Muscle of back (tissue), 3 donors: ENCODE measurements at regions not wholly inside any gene's neighbourhood (a gene's known extent, or its start where the extent isn't known, plus 50 kb on each side); places are given as distances from the start of the nearest gene placed in this dataset.

Experiments used
- DNase-seq, 3 donors: peaks; one replicate each; pipeline versions ENCODE4 v3.0.0 to v3.0.0-alpha.2; 2013

DNA sequence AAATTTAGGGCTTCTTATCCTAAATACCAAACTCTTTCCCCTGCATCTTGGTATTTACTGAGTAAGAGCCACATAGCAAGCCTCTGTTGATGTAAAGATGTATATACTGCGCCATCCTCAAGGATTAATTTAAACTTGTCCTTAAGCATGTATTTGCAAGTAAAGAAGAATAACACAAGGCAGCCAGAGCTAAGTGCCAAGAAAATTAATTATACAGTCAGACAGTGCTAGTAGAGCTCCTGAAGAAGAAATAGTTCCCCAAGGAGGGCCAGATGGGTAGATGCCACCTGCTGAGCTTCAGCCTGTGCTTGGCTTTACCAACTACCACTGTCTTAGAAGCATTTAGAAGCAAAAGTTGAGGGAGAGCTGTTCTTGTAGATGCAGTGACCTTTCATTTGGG is 470.0 kb downstream of the BUD13 start:
- no peak for DNase-seq

DNA sequence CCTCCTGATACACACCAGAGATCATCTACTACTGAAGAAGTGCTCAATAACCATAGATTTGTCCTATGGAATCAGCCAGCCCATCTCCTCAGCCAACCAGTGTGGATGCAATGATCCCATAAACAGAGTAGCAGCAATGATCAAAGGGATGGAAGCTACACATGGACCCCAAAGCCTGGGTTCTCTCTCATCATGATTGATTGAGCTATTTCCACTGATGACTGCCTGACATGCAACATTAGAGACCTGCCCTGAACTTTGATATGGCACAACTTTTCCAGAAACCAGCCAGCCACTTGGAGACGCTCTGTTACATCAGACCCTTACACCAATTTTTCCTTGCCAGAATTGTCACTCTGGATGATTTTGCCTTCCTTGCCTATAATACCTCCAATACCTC is 471.6 kb downstream of the BUD13 start:
- no peak for DNase-seq

DNA sequence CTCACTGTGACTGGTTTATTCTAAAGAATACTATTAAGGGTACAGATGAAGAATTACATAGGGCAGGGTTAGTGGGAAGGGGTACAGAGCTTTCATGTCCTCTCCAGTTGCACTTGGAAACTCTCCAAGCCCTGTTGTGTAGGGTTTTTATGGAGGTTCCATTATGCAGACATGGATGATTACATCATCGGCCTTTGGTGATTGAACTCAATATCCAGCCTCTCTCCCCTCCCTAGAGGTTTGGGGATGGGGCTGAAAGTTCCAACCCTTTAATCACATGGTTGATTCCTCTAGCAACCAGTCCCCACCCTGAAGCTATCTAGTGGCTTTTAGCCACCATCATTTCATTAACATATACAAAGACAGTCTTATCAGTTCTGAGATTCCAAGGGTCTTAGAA is 472.6 kb downstream of the BUD13 start:
- DNase-seq: no peak

DNA sequence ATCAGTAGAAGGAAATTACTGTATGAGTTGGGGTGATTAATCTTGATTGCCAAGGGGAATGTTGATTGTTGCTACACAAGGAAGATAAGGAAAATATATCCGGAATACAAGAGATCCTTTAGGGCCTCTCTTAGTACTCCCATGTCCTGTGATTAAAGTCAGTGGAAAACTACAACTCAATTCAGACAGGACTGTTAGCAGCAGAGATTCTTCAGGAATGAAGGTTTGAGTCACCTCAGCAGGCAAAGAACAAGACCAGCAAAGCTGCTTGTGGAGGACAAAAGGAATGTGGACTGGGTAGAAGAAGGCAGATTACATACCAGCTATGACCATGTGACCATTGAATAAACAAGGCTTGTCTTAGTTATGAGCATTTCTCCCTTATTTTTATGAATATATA is 478.2 kb downstream of the BUD13 start:
- no peak for DNase-seq

DNA sequence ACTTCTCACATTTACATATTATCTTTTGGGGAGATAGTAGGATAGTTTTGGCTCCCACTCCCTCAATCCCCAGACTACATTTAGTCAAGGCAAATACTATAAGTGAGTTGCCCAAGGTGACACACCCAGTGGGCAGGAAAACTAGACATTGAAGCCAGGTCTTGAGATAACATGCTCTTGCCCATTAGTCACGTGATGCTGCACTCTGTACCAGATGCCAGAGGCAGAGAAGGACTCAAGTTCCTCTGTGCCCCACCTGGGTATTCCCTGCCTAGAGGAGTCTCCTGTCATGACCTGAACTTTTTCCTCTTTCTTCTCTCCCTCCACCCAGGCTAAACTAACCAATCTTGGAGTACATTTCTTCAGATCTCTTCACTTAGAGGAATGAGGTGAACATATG is 484.9 kb downstream of the BUD13 start:
- DNase-seq: no peak

DNA sequence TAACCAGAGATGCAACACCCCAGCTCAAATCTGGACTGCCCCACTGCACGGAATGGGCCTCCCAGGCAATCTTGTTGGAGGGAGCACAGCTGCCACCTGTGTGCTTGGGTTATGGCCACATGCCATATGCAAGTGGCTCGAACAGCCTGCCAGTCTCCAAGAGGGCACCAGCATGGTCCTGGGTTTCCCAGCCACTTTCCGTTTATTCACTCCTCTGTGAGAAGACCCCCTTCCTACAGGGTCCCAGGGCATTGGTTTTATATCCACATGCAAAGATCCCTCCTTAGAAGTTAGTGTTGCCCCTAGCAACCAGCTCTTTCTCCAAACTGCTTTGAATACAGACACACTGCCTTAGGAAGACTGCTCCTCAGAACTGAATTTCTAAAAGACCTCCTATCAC is 487.8 kb downstream of the BUD13 start:
- DNase-seq: no peak

DNA sequence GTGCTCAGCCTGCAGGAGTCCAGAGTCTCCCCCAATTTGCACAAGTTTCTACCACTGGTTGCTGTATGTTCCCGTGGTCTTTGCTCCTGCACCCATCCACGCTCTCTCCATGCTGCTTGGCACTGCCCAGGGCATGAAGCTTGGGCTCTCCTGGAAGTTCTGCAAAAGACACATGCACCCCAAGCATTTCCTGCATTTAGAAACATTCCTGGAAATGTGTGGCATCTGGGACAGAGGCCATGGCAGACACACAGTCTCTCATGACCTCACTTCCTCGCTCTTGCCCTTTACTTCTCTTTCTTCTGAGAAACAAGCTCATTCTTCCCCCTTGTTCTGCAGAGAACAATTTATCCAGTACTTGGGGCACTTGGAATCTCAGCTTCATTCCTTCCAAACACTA is 489.5 kb downstream of the BUD13 start:
- no peak for DNase-seq

DNA sequence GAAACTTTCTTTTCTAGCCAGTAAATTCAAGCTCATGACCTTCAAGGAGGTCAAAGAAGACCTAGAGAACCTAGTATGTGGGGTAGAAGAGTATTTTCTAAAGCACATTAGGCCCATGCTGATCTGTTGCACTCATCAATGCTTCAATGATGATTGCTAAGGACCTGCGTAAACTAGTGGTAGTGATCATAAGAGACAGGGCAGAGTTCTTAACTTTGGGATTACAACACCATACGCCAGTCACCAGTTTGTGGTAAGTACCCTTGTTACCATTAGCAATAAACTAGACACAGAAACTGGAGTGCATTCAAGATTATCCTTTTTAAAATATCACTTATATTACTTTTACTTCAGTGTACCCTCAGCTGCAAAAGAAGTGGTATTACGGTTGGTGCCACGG is 490.3 kb downstream of the BUD13 start:
- no peak for DNase-seq

DNA sequence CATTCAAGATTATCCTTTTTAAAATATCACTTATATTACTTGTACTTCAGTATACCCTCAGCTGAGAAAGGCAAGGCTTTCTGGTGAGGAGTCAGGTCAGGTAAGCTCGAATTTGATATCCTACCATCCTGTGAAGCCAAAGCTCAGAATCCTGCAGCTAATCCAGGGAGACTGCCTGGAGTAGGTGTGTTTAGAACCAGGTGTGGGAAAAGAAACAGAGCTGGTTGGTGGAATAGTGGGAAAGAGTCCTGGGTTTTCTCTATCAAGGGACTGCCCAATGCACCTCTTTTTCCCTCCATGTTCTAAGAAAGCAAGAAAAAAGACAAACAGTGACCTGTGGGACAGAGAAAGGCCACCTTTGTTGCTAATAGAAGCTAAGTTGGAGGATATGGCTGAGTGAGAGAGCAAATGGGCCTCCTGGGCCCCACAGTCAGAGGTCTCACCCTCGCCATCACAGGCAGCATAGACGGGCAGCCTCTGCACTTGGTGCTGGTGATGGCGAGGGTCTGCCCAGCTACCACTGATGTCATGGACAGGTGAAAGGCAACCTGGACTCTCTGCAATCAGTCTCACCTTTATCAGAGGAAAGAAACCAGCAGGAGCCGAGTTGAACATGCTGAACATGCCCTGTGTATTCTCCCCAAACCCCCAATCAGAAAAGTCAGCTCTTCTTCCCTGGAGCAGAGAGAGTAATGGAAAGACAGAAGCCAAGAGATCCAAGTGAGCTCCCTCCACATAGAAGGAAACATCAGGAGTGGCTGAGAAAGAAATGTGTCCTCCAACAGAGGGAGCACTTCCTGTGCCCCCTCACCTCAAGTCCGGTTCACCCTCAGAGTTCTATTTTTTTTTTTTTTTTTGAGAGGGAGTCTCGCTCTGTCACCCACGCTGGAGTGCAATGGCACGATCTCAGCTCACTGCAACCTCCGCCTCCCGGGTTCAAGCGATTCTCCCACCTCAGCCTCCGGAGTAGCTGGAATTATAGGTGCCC is 491.3 kb downstream of the BUD13 start:
- DNase-seq: no peak

DNA sequence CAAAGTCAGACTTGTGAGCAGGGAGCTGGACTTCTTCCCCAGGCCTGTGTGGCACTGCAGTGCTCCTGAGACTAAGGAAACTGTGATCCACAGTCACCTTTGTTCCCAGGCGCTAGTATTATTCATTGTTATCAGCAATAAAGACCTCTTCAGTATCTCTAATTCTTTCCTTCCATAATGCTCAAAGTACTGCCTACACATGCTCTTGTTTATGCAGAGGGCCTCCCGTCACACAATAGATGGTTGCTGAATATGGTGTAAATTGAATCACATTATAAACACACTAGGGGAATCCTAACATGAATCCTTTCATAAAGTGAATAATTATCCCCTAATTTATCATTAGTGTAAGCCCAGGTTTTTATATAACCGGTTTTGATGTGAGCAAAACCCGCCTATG is 493.3 kb downstream of the BUD13 start:
- DNase-seq: no peak

DNA sequence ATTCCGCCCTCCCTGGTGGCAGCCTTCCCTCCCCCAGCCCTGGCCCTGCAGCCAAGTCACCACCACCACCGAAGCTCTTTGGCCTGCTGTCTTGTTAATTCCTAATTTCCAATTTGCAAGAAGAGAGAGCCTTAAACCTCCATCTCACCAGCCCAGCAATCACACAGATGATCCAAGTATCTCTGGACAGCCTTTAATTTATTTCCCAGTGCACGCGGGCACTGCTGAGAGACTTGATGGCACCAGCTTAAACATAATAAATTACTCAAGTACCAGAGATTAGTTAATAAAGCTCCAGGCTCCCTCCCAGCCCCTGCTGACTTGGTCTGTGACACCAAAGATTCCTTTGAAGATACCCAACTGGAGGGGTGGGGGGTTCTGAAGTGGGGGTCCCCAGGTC is 494.7 kb downstream of the BUD13 start:
- no peak for DNase-seq

DNA sequence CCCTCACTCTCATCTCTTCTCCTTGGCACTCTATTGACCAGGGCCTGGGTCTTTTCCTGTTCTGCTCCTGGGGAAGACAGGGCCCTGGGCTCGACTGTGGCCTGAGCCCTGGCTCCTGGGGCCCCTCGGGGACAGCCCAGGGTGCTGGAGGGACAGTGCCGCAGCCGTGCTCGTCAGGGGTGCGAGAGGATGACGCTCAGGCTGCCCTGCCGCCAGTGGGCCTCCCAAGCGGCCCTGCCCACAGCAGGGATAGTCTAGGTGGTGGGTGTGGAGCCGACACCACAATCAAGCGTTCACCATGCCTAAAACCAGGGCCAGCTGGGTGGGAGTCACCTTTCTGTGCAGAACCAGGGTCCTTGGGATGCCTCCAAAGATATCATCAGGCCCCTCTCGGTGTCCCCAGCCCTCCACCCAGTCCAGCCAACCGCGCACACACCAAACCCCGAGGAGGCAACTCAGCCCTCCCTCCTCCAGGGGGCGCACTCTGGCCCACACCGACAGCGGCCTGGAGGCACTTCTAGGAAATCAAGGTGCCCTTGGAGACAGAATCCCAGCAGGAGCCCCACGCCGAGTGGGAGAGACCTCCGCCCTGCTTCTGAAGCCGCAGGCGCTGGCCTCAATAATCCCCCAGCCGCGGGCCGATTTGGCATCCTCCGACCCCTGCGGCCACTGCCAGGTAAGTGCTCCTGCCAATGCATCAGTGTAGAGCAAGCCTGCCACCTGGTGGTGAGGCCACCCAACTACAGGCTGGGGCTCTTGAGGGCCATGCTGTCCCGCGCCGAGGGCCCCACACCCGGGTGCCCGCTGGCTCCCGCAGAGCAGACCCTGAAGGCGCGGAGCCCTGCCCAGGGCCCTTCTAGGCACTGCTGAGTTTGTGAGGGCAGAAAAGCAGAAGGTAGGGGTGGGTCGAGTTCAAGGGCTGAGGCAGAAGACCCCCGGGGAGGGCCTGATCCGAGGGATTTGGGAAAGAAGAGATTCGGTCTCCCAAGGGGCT is 496.4 kb downstream of the BUD13 start:
- DNase-seq: peak; percentile 31 to 76 (median 58)

DNA sequence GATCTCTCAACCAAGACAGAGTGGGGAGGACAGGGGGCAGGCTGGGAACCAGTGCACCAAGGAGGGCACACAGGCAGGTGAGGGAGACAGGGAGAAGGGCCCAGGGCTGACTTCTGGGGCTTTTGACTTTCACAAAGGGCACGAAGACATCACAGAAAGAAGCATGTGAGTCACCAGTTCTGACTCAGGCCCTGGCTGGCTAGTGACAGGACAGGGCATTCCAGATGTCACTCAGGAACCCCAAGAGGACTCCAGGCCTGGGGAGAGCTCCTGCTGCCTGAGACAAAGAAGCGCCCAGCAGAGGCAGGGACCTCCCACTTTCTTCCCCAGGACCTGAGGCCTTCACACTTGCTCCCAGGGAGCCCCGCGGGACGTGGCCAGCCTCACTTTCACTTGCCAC is 497.2 kb downstream of the BUD13 start:
- no peak for DNase-seq

DNA sequence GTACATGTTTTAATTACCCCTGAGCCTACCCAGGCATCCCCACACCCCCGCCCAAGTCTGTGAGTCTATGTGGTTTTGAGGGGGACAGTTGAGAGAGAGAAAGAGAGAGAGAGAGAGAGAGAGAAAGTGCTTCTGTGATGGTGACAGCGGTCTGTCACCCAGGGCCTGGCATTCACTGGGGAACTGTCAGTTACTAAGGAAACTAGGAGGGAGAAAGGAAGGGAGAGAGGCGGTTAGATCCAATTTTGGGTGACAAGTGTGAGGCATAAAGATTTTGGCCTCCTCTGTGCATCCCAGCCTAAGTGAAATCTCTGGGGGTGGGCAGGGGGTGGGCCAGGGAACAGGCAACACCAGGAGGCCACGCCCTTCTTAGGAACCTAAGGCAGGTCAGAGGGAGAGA is 498.3 kb downstream of the BUD13 start:
- DNase-seq: no peak

DNA sequence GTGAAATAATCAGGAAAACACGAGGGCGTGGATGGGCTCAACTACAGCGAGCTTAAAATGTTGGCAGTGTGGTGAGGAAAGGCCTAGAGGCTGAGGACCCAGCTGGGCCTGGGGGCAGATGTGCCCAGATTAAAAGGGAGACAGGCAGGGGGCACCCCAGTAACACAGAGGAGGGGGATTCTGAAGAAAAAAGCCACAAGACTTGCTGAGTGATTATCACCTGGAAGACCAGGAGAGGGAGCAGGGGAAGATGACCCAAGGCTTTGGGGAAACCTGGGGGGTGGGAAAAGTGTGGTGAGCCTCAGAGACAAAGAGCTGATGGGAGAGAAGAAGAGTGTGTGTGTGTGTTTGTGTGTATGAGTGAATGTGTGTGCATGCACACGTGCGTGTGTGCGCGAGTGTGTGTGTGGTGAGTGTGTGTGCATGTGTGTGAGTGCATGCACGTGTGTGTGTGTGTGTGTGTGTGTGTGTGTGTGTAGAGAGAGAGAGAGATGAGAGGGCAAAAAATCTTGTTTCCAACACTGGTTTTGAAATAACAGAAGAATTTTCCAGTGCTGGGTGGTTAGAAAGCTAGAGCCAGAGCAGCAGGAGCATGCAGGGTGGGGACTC is 500.5 kb downstream of the BUD13 start:
- no peak for DNase-seq

DNA sequence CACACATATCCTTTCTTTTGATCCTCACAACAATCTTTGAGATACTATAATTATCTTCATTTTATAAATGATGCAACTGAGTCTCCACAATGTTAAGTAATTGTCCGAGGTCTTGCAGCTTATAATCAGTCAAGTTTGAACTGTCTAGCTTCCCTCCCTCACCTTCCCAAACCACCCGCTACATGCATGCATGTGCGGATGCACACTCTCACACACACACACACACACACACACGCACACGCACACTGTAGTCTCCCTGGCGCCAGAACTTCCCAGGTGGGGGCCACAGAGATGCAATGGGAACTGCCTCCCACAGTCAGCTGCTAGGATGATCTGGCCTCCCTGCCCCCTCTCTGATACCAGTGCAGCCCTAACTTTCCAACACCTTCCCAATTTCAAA is 501.3 kb downstream of the BUD13 start:
- DNase-seq: no peak

DNA sequence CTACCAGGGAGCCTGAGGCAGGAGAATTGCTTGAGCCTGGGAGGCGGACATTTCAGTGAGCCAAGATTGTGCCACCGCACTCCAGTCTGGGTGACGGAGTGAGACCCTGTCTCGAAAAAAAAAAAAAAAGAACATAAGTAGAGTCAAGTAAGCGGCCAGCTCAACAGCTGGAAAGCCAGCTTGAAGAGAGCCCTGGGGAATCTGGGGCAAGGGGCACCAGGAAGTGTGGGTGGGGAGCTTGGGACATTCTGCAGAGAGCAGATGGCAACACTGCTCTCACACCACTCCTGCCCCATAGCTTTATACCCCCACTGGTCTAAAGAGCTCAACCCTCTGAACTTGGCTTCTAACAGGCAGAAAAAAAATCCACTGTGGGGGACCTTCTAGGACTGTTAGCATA is 505.6 kb downstream of the BUD13 start:
- DNase-seq: no peak

DNA sequence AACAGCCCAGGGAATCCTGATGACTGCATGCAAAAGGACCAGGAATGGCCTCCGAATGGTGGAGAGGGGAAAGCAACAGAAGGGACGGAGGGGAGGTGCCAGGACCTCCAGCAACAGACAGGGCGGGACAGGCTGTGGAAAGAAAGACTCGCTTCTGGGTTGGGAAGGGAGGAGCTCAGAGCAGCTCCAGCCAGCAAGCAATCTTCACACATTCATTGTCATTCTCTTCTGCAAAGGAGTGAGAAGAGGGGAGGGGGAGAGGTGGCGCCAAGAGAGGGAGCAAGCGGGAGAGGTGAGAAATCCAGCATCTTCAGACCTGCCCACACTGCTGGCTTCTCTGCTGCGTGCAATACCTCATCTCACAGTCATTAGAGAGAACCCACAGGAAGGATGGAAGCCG is 509.0 kb downstream of the BUD13 start:
- no peak for DNase-seq

DNA sequence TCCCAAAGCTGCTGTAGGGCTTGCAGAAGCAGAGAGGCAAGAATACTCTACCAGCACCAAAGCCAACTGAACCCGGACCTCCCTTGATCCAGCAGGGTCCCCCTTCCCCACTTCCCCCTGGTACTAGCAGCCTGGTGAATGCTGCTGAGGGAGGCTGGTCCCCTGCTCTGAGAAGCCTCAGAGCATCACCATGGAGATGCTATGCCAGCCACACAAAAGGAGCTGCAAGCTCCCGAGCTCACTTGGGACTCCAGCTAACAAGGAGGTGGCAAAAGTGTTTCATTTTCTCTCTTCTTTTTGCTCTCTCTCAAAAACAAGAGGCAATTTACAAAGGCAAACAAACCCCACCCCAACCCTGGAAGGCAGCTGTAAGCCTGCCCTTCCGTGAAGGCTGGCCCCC is 509.8 kb downstream of the BUD13 start:
- DNase-seq: no peak

DNA sequence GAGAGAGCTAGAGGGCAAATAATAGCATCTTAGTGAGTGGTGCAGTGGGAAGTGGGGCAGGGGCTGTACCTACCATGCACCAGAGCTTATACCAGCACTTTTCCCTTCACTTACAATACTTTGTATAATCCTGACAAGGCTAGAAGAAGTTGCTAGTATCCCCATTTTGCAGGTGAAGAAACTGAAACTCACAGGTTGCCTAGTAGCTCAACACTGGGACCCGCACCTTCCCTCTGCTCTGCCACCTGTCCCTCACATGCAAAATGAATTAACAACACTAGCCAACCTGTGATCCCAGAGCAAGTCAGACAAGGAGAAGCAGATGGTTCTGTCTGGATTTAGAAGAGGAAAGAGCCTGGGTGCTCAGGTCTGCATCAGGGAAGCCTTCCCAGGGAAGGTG is 510.4 kb downstream of the BUD13 start:
- DNase-seq: no peak

DNA sequence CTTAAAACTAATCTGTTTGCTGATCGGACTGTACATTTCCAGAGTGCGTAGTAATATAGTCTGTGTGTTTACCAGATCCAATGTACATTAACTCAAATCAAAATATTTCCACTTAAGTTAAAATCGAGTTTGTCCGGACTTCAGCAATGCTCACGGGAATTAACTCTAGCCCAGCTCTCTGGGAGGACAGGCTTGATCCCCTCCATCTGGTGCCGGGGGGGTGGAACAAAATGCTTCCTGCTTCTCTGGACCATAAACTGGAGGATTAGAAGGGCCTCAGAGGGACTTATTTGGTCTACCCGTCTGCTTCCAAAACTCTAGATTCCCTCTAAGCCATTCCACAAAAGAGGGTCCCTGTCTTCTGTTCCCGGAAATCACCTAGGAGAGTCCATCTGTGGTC is 511.2 kb downstream of the BUD13 start:
- DNase-seq: no peak

DNA sequence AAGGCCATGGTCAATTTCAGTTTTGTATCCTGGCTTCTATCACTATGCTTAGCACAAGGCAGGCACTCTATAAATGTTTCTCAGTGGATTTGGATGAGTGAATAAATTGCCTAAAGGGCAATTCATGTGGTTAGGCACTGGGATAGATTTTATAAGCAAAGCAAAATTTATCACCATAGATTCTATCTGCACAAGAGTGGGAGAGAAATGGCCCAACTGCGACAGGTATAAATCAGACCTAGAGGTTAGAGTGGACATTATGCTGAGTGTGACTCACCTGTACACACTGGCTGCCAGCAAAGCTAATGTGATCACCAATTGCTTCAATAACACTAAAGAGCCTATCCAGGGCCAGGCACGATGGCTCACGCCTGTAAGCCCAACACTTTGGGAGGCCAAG is 514.0 kb downstream of the BUD13 start:
- DNase-seq: no peak
